ENCODE measurements at regions not wholly inside any gene's neighbourhood (a gene's known extent, or its start where the extent isn't known, plus 50 kb on each side); places are given as distances from the start of the nearest gene placed in this dataset.

GRCh38 chr5:147037515-147038205, 159.1 kb upstream of the PPP2R2B start:
- H3K27ac ChIP-seq: no peak overlapping the region
- TF ChIP-seq ZFX (IDR thresholded peaks at IDR 0.05) (no peak), CTCF (conservative IDR thresholded peaks at IDR 0.05) (no peak)

DNA sequence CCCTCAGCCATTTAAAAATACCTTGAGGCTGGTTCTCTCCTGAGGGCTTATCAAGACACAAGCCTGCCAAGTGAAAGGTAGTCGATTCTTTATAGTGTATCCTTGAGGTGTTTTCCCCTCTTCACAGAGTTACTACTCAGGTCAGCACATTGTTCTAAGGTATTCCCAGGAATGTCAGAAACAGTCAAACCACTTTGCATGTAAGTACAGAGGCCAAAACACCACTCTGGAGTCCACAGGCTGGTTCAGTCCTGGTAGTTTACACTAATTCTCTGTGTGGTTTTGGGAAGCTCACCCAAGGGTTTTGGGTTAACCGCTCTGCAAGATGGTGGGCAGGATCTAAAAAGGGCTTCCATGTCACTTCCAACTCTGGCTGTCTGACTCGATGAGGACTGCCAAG, 162.3 kb upstream of the PPP2R2B start:
- no peak overlapping the region for H3K27ac ChIP-seq
- no peak for TF ChIP-seq CTCF (conservative IDR thresholded peaks at IDR 0.05)
- no peak for TF ChIP-seq ZFX (IDR thresholded peaks at IDR 0.05)

GRCh38 chr5:147044572-147045273, 166.2 kb upstream of the PPP2R2B start:
- H3K27ac ChIP-seq: no peak overlapping the region
- TF ChIP-seq ZFX (IDR thresholded peaks at IDR 0.05): no peak
- TF ChIP-seq CTCF (conservative IDR thresholded peaks at IDR 0.05): no peak

DNA sequence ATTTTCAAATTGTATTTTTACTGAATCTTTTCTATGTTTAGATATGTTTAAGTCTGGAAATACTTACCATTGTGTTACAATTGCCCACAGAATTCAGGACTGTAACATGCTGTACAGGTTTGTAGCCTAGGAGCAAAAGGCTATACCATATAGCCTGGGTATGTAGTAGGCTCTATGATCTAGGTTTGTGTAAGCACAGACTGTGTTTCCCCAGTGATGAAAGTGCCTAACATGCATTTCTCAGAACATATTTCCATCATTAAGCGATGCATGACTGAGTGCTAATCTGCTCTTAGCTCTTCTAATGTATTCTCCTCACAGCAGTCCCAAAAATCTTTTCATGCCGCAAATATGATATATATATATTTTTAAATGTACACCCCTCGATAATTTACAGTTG, 166.7 kb upstream of the PPP2R2B start:
- TF ChIP-seq ZFX (IDR thresholded peaks at IDR 0.05) (no peak), CTCF (conservative IDR thresholded peaks at IDR 0.05) (no peak)

DNA sequence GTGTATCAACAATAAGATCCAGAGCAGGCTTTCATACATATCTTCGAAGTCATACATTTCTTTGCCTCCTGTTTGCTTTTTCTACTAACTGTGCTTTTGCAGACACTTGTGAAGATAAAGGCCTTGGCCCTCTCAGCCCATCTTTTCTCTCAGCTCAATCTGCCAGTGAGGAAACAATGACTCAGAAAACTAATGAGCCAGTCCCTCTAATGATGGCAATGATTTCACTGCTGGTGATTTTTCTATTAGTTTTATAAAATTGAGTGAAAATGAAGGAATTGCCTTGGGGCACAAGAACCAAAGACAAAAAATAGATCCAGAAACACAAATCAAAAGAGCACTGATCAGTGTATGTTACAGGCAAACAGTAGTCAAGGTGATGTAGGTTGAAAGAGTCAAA, 167.7 kb upstream of the PPP2R2B start:
- TF ChIP-seq ZFX (IDR thresholded peaks at IDR 0.05): no peak
- no peak for TF ChIP-seq CTCF (conservative IDR thresholded peaks at IDR 0.05)
- H3K27ac ChIP-seq: no peak overlapping the region

More for the DNA sequence above, 166.7 kb upstream of the PPP2R2B start:
- no peak overlapping the region for H3K27ac ChIP-seq

DNA sequence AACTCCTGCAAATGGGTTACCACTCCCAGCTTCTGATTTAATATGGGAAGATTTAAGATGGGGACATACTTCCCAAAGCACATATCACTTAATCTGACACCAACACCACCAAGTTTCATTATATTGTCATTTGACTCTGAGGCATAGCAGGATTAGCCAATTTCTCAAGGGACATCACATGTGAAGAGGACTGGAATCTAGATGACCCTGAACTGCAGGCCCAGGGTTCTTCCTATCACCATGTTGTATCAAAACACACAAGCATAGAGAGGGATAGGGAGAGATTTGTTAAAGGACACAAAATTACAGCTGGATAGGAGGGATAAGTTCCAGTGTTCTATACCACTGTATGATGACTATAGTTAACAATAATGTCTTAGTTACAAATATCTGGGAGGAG, 168.3 kb upstream of the PPP2R2B start:
- no peak for TF ChIP-seq ZFX (IDR thresholded peaks at IDR 0.05)
- H3K27ac ChIP-seq: no peak overlapping the region

GRCh38 chr5:147049764-147050163, 171.2 kb upstream of the PPP2R2B start:
- H3K27ac ChIP-seq: no peak overlapping the region
- no peak for TF ChIP-seq CTCF (conservative IDR thresholded peaks at IDR 0.05)
- no peak for TF ChIP-seq ZFX (IDR thresholded peaks at IDR 0.05)

Data from C4-2B (cell line).